HAP-1 (cell line): ENCODE measurements at regions not wholly inside any gene's neighbourhood (a gene's known extent, or its start where the extent isn't known, plus 50 kb on each side); places are given as distances from the start of the nearest gene placed in this dataset.
A peak's percentile ranks its signal among the peaks of the same experiment; 100 is the strongest.

Experiments used
- DNase-seq, 2 experiments: peaks; one replicate each; pipeline ENCODE4 v3.0.0-alpha.2; 2016 to 2020; ENCODE audit warnings: low spot score in 2 of 2
- H3K27me3 ChIP-seq: fragments of 250-450 bp; sonication (Bioruptor Pico); 2 replicates; pipeline ENCODE4 v1.5.1; 2020; ENCODE audit warnings: low read depth, mild to moderate bottlenecking, moderate library complexity
- H3K36me3 ChIP-seq: fragments of 250-450 bp; sonication (Bioruptor Pico); replicated peaks from 2 replicates; pipeline ENCODE4 v1.5.1; 2020; ENCODE audit warnings: mild to moderate bottlenecking
- H3K4me1 ChIP-seq: fragments of 250-450 bp; sonication (Bioruptor Pico); 2 replicates; pipeline ENCODE4 v1.5.1; 2020; ENCODE audit warnings: mild to moderate bottlenecking
- H3K4me3 ChIP-seq: fragments of 250-450 bp; sonication (Bioruptor Pico); 2 replicates; pipeline ENCODE4 v1.5.1; 2020; ENCODE audit warnings: mild to moderate bottlenecking, moderate library complexity
- H3K9me3 ChIP-seq: fragments of 250-450 bp; sonication (Bioruptor Pico); 2 replicates; pipeline ENCODE4 v1.5.1; 2020; ENCODE audit warnings: mild to moderate bottlenecking, moderate library complexity
- in situ Hi-C: fragments of 300-500 bp; cut with MboI; formaldehyde crosslinking; loops from 3 replicates; pipeline ENCODE4 v1.14.3; 2020; ENCODE audit warnings: low sequenced_read_pairs, inconsistent platforms, mixed read lengths

GRCh38 chr17:70608193-70608592 is 438.9 kb downstream of the KCNJ2 start:
- in situ Hi-C loops, result no loop called here
- Histone ChIP-seq H3K27me3 (no peaks in the 10 kb centered on the region), H3K4me1 (no peaks in the 10 kb centered on the region), H3K36me3 (no peaks in the 10 kb centered on the region), H3K4me3 (no peak overlapping the region), H3K9me3 (no peaks in the 10 kb centered on the region)
- DNase-seq, result no peak

- Histone ChIP-seq H3K4me3 (no peak overlapping the region), H3K36me3 (no peaks in the 10 kb centered on the region), H3K27me3 (no peaks in the 10 kb centered on the region), H3K9me3 (no peaks in the 10 kb centered on the region), H3K4me1 (no peaks in the 10 kb centered on the region)
- DNase-seq, result no peak
- in situ Hi-C loops, result no loop called here
Observed at GRCh38 chr17:70608957-70609356, 439.6 kb downstream of the KCNJ2 start.

- no peaks in the 10 kb centered on the region for H3K4me1 ChIP-seq
- H3K9me3 ChIP-seq, result no peaks in the 10 kb centered on the region
- no peaks in the 10 kb centered on the region for H3K27me3 ChIP-seq
- in situ Hi-C loops, result no loop called here
- H3K4me3 ChIP-seq, result no peak overlapping the region
- no peak for DNase-seq
- H3K36me3 ChIP-seq, result no peaks in the 10 kb centered on the region
Observed at GRCh38 chr17:70609566-70609965, 440.2 kb downstream of the KCNJ2 start.

- Histone ChIP-seq H3K27me3 (no peaks in the 10 kb centered on the region), H3K9me3 (no peaks in the 10 kb centered on the region), H3K4me1 (no peaks in the 10 kb centered on the region), H3K36me3 (no peaks in the 10 kb centered on the region), H3K4me3 (no peak overlapping the region)
- in situ Hi-C loops, result no loop called here
- DNase-seq, result no peak
Observed at GRCh38 chr17:70610161-70610560, 440.8 kb downstream of the KCNJ2 start.

GRCh38 chr17:70613681-70614080 is 444.3 kb downstream of the KCNJ2 start:
- Histone ChIP-seq H3K36me3 (no peaks in the 10 kb centered on the region), H3K27me3 (no peaks in the 10 kb centered on the region), H3K9me3 (no peaks in the 10 kb centered on the region), H3K4me1 (no peaks in the 10 kb centered on the region), H3K4me3 (no peak overlapping the region)
- DNase-seq, result no peak
- in situ Hi-C loops, result no loop called here

GRCh38 chr17:70615831-70616230 is 446.5 kb downstream of the KCNJ2 start:
- H3K4me1 ChIP-seq, result no peaks in the 10 kb centered on the region
- DNase-seq, result no peak
- H3K27me3 ChIP-seq, result no peaks in the 10 kb centered on the region
- H3K9me3 ChIP-seq, result no peaks in the 10 kb centered on the region
- in situ Hi-C loops, result no loop called here
- no peak overlapping the region for H3K4me3 ChIP-seq
- H3K36me3 ChIP-seq, result no peaks in the 10 kb centered on the region

GRCh38 chr17:70618641-70619040 is 449.3 kb downstream of the KCNJ2 start:
- no peak overlapping the region for H3K4me3 ChIP-seq
- no peak for DNase-seq
- in situ Hi-C loops, result no loop called here
- H3K27me3 ChIP-seq, result no peaks in the 10 kb centered on the region
- no peaks in the 10 kb centered on the region for H3K4me1 ChIP-seq
- H3K9me3 ChIP-seq, result no peaks in the 10 kb centered on the region
- no peaks in the 10 kb centered on the region for H3K36me3 ChIP-seq

- DNase-seq, result no peak
- Histone ChIP-seq H3K4me3 (no peak overlapping the region), H3K36me3 (no peaks in the 10 kb centered on the region), H3K4me1 (no peaks in the 10 kb centered on the region), H3K27me3 (no peaks in the 10 kb centered on the region), H3K9me3 (no peaks in the 10 kb centered on the region)
- in situ Hi-C loops, result no loop called here
Observed at GRCh38 chr17:70621566-70621965, 452.2 kb downstream of the KCNJ2 start.

- no peaks in the 10 kb centered on the region for H3K27me3 ChIP-seq
- peak in 1 of 2 experiments; percentile 36 for DNase-seq
- in situ Hi-C loops, result no loop called here
- H3K36me3 ChIP-seq, result no peaks in the 10 kb centered on the region
- H3K4me3 ChIP-seq, result no peak overlapping the region
- no peaks in the 10 kb centered on the region for H3K9me3 ChIP-seq
- no peaks in the 10 kb centered on the region for H3K4me1 ChIP-seq
Observed at GRCh38 chr17:70622368-70623260, 453.3 kb downstream of the KCNJ2 start.

GRCh38 chr17:70624211-70624610 is 454.9 kb downstream of the KCNJ2 start:
- no peaks in the 10 kb centered on the region for H3K9me3 ChIP-seq
- in situ Hi-C loops, result no loop called here
- H3K4me1 ChIP-seq, result no peaks in the 10 kb centered on the region
- no peaks in the 10 kb centered on the region for H3K36me3 ChIP-seq
- no peaks in the 10 kb centered on the region for H3K27me3 ChIP-seq
- no peak overlapping the region for H3K4me3 ChIP-seq
- DNase-seq, result no peak

- Histone ChIP-seq H3K9me3 (no peaks in the 10 kb centered on the region), H3K4me3 (no peak overlapping the region), H3K36me3 (no peaks in the 10 kb centered on the region), H3K4me1 (no peaks in the 10 kb centered on the region), H3K27me3 (no peaks in the 10 kb centered on the region)
- no peak for DNase-seq
- in situ Hi-C loops, result loop anchor here (10.0 kb wide), 1 partner anchor 1915 kb away; no protein-coding TSS in a partner anchor
Observed at GRCh38 chr17:70629902-70630301, 460.6 kb downstream of the KCNJ2 start.

- no peaks in the 10 kb centered on the region for H3K4me1 ChIP-seq
- DNase-seq, result peak; percentile 16 to 27
- H3K27me3 ChIP-seq, result no peaks in the 10 kb centered on the region
- H3K36me3 ChIP-seq, result no peaks in the 10 kb centered on the region
- in situ Hi-C loops, result loop anchor here (10.0 kb wide), 1 partner anchor 1908 kb away; no protein-coding TSS in a partner anchor
- H3K4me3 ChIP-seq, result no peak overlapping the region
- no peaks in the 10 kb centered on the region for H3K9me3 ChIP-seq
Observed at GRCh38 chr17:70636517-70637133, 467.3 kb downstream of the KCNJ2 start.

GRCh38 chr17:70642059-70642458 is 472.7 kb downstream of the KCNJ2 start:
- H3K4me1 ChIP-seq, result no peaks in the 10 kb centered on the region
- in situ Hi-C loops, result no loop called here

GRCh38 chr17:70644096-70644495 is 474.8 kb downstream of the KCNJ2 start:
- Histone ChIP-seq H3K36me3 (no peaks in the 10 kb centered on the region), H3K4me1 (no peaks in the 10 kb centered on the region), H3K27me3 (no peaks in the 10 kb centered on the region), H3K9me3 (no peaks in the 10 kb centered on the region), H3K4me3 (no peak overlapping the region)
- in situ Hi-C loops, result no loop called here
- DNase-seq, result no peak

More at GRCh38 chr17:70642059-70642458, 472.7 kb downstream of the KCNJ2 start:
- H3K4me3 ChIP-seq, result no peak overlapping the region
- H3K27me3 ChIP-seq, result no peaks in the 10 kb centered on the region
- no peak for DNase-seq
- H3K9me3 ChIP-seq, result no peaks in the 10 kb centered on the region
- H3K36me3 ChIP-seq, result no peaks in the 10 kb centered on the region
